WTC11 (cell line): ENCODE measurements at regions not wholly inside any gene's neighbourhood (a gene's known extent, or its start where the extent isn't known, plus 50 kb on each side); places are given as distances from the start of the nearest gene placed in this dataset.

Source experiments
- ATAC-seq: fragments of 200-7000 bp; cut with Tn5 transposase; 2 replicates; pipeline ENCODE4 v1.10.0; 2021; ENCODE audit warnings: mild to moderate bottlenecking, moderate library complexity
- CTCF ChIA-PET: fragments of 300-600 bp; sonication (Branson Sonifier 250); formaldehyde crosslinking; loops from one replicate; lab custom pipeline; 2021; ENCODE audit warnings: antibody characterized with exemption; lab: Charles Lee
- POLR2A ChIA-PET: fragments of 350-600 bp; sonication (Branson Sonifier 250); formaldehyde crosslinking; loops from one replicate; lab custom pipeline; 2021; ENCODE audit warnings: antibody characterized with exemption; lab: Charles Lee
- DNase-seq: peaks from one replicate; pipeline ENCODE4 v3.0.0; 2021; ENCODE audit warnings: low spot score
- H3K27ac Mint-ChIP-seq: 2 replicates; pipeline ENCODE4 v1.8.0; 2021; ENCODE audit warnings: mixed read lengths
- H3K27me3 Mint-ChIP-seq: 2 replicates; pipeline ENCODE4 v1.8.0; 2021; ENCODE audit warnings: low read depth, mild to moderate bottlenecking, moderate library complexity, mixed read lengths
- H3K36me3 Mint-ChIP-seq: 2 replicates; pipeline ENCODE4 v1.8.0; 2021; ENCODE audit warnings: mixed read lengths
- H3K4me1 Mint-ChIP-seq: 2 replicates; pipeline ENCODE4 v1.8.0; 2022; ENCODE audit warnings: mixed read lengths
- H3K4me3 Mint-ChIP-seq: 2 replicates; pipeline ENCODE4 v1.8.0; 2021; ENCODE audit warnings: mild to moderate bottlenecking, moderate library complexity, mixed read lengths
- H3K9me3 Mint-ChIP-seq: 2 replicates; pipeline ENCODE4 v1.8.0; 2021; ENCODE audit warnings: mixed read lengths
- CREM ChIP-seq: sonication (generic); formaldehyde crosslinking; IDR thresholded peaks from 2 replicates; pipeline ENCODE4 v1.8.1; 2022; ENCODE audit warnings: mild to moderate bottlenecking, missing genetic modification reagents, moderate library complexity
- ESRRA ChIP-seq: sonication (generic); formaldehyde crosslinking; IDR thresholded peaks from 2 replicates; pipeline ENCODE4 v1.8.1; 2022; ENCODE audit warnings: mild to moderate bottlenecking, missing genetic modification reagents, borderline replicate concordance
- GABPB1 ChIP-seq: sonication (generic); formaldehyde crosslinking; IDR thresholded peaks from 2 replicates; pipeline ENCODE4 v1.8.1; 2023; ENCODE audit warnings: mild to moderate bottlenecking, missing genetic modification reagents
- GRHL2 ChIP-seq: fragments of 250-450 bp; sonication (Bioruptor Pico); IDR thresholded peaks from 2 replicates; pipeline ENCODE4 v1.8.0; 2022; ENCODE audit warnings: mild to moderate bottlenecking, moderate library complexity; ENCODE audit not compliant: insufficient replicate concordance, severe bottlenecking
- JUN ChIP-seq: sonication (generic); formaldehyde crosslinking; IDR thresholded peaks from 2 replicates; pipeline ENCODE4 v1.8.0; 2023; ENCODE audit warnings: mild to moderate bottlenecking, missing genetic modification reagents
- MYBL2 ChIP-seq: sonication (generic); formaldehyde crosslinking; IDR thresholded peaks from 2 replicates; pipeline ENCODE4 v1.8.1; 2023; ENCODE audit warnings: mild to moderate bottlenecking, moderate library complexity, missing genetic modification reagents
- NFE2L1 ChIP-seq: sonication (generic); formaldehyde crosslinking; IDR thresholded peaks from 2 replicates; pipeline ENCODE4 v1.8.1; 2023; ENCODE audit warnings: missing genetic modification reagents
- ZBTB21 ChIP-seq: sonication (generic); formaldehyde crosslinking; IDR thresholded peaks from 2 replicates; pipeline ENCODE4 v1.8.1; 2023; ENCODE audit warnings: mild to moderate bottlenecking, missing genetic modification reagents, borderline replicate concordance
- ZNF232 ChIP-seq: sonication (generic); formaldehyde crosslinking; IDR thresholded peaks from 2 replicates; pipeline ENCODE4 v1.8.0; 2022; ENCODE audit warnings: mild to moderate bottlenecking, missing genetic modification reagents
- TF ChIP-seq, protein P1 (sequence below): sonication (generic); formaldehyde crosslinking; IDR thresholded peaks from 2 replicates; pipeline ENCODE4 v1.8.1; 2023; ENCODE audit warnings: mild to moderate bottlenecking, missing genetic modification reagents
- TF ChIP-seq, protein P2 (sequence below): fragments of 250-450 bp; sonication (Bioruptor Pico); IDR thresholded peaks from 2 replicates; pipeline ENCODE4 v1.9.0; 2021; ENCODE audit warnings: mild to moderate bottlenecking
- TF ChIP-seq, protein P3 (sequence below): sonication (generic); formaldehyde crosslinking; IDR thresholded peaks from 2 replicates; pipeline ENCODE4 v1.8.1; 2023; ENCODE audit warnings: mild to moderate bottlenecking, missing genetic modification reagents
- TF ChIP-seq, protein P4 (sequence below): fragments of 250-450 bp; sonication (Bioruptor Pico); IDR thresholded peaks from 2 replicates; pipeline ENCODE4 v1.9.0; 2021; ENCODE audit warnings: mild to moderate bottlenecking
- TF ChIP-seq, protein P5 (sequence below): sonication (generic); formaldehyde crosslinking; IDR thresholded peaks from 2 replicates; pipeline ENCODE4 v1.8.1; 2022; ENCODE audit warnings: mild to moderate bottlenecking, missing genetic modification reagents, moderate library complexity, borderline replicate concordance
- TF ChIP-seq, protein P6 (sequence below): sonication (generic); formaldehyde crosslinking; IDR thresholded peaks from 2 replicates; pipeline ENCODE4 v1.8.0; 2022; ENCODE audit warnings: missing genetic modification reagents
- TF ChIP-seq, protein P7 (sequence below): sonication (generic); formaldehyde crosslinking; IDR thresholded peaks from 2 replicates; pipeline ENCODE4 v1.8.0; 2022; ENCODE audit warnings: mild to moderate bottlenecking, missing genetic modification reagents

DNA sequence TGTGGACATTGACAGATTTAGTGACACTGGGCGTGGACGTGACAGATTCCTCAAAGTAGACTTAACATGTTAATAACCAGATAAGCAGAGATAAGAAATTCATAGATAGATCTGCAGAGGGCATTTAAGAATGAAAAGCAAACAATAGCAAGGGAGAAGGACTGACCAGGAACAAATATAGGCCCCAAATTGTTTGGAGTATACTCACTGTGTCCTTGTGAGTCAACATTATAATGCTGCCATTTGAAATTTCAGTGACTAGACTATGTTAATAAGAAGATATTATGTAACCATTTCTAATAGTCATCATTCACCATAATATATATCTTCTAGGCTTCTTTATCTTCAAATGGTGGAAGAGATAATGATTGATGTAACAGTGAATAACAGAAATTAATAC, 78.1 kb upstream of the SLC38A11 start:
- TF ChIP-seq, protein P1, sequence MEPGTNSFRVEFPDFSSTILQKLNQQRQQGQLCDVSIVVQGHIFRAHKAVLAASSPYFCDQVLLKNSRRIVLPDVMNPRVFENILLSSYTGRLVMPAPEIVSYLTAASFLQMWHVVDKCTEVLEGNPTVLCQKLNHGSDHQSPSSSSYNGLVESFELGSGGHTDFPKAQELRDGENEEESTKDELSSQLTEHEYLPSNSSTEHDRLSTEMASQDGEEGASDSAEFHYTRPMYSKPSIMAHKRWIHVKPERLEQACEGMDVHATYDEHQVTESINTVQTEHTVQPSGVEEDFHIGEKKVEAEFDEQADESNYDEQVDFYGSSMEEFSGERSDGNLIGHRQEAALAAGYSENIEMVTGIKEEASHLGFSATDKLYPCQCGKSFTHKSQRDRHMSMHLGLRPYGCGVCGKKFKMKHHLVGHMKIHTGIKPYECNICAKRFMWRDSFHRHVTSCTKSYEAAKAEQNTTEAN (CRISPR knock-in tag) = no peak
- TF ChIP-seq, protein P2, sequence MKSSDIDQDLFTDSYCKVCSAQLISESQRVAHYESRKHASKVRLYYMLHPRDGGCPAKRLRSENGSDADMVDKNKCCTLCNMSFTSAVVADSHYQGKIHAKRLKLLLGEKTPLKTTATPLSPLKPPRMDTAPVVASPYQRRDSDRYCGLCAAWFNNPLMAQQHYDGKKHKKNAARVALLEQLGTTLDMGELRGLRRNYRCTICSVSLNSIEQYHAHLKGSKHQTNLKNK = no peak
- TF ChIP-seq, protein P3, sequence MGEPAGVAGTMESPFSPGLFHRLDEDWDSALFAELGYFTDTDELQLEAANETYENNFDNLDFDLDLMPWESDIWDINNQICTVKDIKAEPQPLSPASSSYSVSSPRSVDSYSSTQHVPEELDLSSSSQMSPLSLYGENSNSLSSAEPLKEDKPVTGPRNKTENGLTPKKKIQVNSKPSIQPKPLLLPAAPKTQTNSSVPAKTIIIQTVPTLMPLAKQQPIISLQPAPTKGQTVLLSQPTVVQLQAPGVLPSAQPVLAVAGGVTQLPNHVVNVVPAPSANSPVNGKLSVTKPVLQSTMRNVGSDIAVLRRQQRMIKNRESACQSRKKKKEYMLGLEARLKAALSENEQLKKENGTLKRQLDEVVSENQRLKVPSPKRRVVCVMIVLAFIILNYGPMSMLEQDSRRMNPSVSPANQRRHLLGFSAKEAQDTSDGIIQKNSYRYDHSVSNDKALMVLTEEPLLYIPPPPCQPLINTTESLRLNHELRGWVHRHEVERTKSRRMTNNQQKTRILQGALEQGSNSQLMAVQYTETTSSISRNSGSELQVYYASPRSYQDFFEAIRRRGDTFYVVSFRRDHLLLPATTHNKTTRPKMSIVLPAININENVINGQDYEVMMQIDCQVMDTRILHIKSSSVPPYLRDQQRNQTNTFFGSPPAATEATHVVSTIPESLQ (CRISPR knock-in tag) = no peak
- TF ChIP-seq NFE2L1 (CRISPR knock-in tag) (no peak), CREM (CRISPR knock-in tag) (no peak), ZBTB21 (CRISPR knock-in tag) (no peak), GABPB1 (CRISPR knock-in tag) (no peak), ESRRA (no peak), MYBL2 (CRISPR knock-in tag) (no peak)
- TF ChIP-seq, protein P4, sequence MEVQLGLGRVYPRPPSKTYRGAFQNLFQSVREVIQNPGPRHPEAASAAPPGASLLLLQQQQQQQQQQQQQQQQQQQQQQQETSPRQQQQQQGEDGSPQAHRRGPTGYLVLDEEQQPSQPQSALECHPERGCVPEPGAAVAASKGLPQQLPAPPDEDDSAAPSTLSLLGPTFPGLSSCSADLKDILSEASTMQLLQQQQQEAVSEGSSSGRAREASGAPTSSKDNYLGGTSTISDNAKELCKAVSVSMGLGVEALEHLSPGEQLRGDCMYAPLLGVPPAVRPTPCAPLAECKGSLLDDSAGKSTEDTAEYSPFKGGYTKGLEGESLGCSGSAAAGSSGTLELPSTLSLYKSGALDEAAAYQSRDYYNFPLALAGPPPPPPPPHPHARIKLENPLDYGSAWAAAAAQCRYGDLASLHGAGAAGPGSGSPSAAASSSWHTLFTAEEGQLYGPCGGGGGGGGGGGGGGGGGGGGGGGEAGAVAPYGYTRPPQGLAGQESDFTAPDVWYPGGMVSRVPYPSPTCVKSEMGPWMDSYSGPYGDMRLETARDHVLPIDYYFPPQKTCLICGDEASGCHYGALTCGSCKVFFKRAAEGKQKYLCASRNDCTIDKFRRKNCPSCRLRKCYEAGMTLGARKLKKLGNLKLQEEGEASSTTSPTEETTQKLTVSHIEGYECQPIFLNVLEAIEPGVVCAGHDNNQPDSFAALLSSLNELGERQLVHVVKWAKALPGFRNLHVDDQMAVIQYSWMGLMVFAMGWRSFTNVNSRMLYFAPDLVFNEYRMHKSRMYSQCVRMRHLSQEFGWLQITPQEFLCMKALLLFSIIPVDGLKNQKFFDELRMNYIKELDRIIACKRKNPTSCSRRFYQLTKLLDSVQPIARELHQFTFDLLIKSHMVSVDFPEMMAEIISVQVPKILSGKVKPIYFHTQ (CRISPR knock-in tag) = no peak
- TF ChIP-seq, protein P5, sequence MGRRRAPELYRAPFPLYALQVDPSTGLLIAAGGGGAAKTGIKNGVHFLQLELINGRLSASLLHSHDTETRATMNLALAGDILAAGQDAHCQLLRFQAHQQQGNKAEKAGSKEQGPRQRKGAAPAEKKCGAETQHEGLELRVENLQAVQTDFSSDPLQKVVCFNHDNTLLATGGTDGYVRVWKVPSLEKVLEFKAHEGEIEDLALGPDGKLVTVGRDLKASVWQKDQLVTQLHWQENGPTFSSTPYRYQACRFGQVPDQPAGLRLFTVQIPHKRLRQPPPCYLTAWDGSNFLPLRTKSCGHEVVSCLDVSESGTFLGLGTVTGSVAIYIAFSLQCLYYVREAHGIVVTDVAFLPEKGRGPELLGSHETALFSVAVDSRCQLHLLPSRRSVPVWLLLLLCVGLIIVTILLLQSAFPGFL (CRISPR knock-in tag) = no peak
- Mint-ChIP-seq H3K9me3 (peaks cover 9% of the 10 kb centered on the region), H3K27me3 (no peaks in the 10 kb centered on the region), H3K27ac (no peak overlapping the region), H3K4me3 (no peak overlapping the region), H3K36me3 (no peaks in the 10 kb centered on the region), H3K4me1 (no peaks in the 10 kb centered on the region)
- CTCF ChIA-PET = no interaction called here
- POLR2A ChIA-PET = no interaction called here
- ATAC-seq = no peak
- no peak for DNase-seq

DNA sequence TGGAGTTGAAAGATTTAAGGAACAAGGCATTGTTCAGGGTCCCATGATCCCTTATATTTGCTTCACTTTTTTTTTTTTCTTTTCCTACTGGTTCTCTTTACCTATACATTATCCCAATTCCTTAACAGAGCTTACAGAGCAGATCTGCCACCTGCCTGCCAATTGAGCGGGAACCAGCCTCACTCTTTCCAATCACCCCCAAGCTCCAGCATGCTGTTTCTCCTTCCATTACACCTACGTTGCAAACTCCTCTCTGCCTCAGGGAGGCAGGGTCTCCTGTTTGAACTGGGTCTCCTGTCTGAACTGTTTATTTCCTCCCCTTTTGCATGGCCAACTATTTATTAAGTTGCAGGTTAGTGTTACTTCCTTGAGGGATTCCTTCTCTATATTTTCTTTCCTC, 77.2 kb upstream of the SLC38A11 start:
- ATAC-seq (peak; percentile 75), DNase-seq (no peak)
- H3K9me3 Mint-ChIP-seq = peaks cover 1% of the 10 kb centered on the region
- H3K27me3 Mint-ChIP-seq = no peaks in the 10 kb centered on the region
- no peaks in the 10 kb centered on the region for H3K36me3 Mint-ChIP-seq
- ChIA-PET CTCF (interaction anchor here (0.5 to 1.2 kb wide), 3 partner anchors 16 to 261 kb away, joined by 3 to 6 read pairs (median 3); partner anchors contain the start of gene SCN3A), POLR2A (interaction anchor here (0.9 kb wide), 1 partner anchor 37 kb away, joined by 4 read pairs; no protein-coding TSS in a partner anchor)
- TF ChIP-seq, protein P6, sequence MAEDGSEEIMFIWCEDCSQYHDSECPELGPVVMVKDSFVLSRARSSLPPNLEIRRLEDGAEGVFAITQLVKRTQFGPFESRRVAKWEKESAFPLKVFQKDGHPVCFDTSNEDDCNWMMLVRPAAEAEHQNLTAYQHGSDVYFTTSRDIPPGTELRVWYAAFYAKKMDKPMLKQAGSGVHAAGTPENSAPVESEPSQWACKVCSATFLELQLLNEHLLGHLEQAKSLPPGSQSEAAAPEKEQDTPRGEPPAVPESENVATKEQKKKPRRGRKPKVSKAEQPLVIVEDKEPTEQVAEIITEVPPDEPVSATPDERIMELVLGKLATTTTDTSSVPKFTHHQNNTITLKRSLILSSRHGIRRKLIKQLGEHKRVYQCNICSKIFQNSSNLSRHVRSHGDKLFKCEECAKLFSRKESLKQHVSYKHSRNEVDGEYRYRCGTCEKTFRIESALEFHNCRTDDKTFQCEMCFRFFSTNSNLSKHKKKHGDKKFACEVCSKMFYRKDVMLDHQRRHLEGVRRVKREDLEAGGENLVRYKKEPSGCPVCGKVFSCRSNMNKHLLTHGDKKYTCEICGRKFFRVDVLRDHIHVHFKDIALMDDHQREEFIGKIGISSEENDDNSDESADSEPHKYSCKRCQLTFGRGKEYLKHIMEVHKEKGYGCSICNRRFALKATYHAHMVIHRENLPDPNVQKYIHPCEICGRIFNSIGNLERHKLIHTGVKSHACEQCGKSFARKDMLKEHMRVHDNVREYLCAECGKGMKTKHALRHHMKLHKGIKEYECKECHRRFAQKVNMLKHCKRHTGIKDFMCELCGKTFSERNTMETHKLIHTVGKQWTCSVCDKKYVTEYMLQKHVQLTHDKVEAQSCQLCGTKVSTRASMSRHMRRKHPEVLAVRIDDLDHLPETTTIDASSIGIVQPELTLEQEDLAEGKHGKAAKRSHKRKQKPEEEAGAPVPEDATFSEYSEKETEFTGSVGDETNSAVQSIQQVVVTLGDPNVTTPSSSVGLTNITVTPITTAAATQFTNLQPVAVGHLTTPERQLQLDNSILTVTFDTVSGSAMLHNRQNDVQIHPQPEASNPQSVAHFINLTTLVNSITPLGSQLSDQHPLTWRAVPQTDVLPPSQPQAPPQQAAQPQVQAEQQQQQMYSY (CRISPR knock-in tag) = no peak
- TF ChIP-seq GRHL2 (CRISPR knock-in tag) = no peak
- TF ChIP-seq, protein P7, sequence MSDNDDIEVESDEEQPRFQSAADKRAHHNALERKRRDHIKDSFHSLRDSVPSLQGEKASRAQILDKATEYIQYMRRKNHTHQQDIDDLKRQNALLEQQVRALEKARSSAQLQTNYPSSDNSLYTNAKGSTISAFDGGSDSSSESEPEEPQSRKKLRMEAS (CRISPR knock-in tag) = peak; percentile 45; the same call in 1 of the 2 replicates
- no peak for TF ChIP-seq JUN (CRISPR knock-in tag)
- no peak for TF ChIP-seq ZNF232
- no peak overlapping the region for H3K4me3 Mint-ChIP-seq
- no peaks in the 10 kb centered on the region for H3K4me1 Mint-ChIP-seq
- no peak overlapping the region; the same call in 1 of the 2 replicates for H3K27ac Mint-ChIP-seq
